T47D (cell line): ENCODE measurements at regions not wholly inside any gene's neighbourhood (a gene's known extent, or its start where the extent isn't known, plus 50 kb on each side); places are given as distances from the start of the nearest gene placed in this dataset.

Source experiments
- DNase-seq, 2 experiments: peaks; one replicate each; pipeline versions ENCODE4 v3.0.0 to v3.0.0-alpha.2; 2011 to 2012; ENCODE audit warnings: low read depth in 1 of 2, low spot score in 1 of 2
- JUND ChIP-seq: IDR thresholded peaks from 2 replicates; pipeline ENCODE4 v1.6.1; 2012; ENCODE audit warnings: low read depth
- in situ Hi-C: cut with HindIII; loops from 2 replicates; pipeline ENCODE4 v1.10.0; 2016; ENCODE audit warnings: low sequenced_read_pairs, low pct_unique_long_range_greater_than_20kb

DNA sequence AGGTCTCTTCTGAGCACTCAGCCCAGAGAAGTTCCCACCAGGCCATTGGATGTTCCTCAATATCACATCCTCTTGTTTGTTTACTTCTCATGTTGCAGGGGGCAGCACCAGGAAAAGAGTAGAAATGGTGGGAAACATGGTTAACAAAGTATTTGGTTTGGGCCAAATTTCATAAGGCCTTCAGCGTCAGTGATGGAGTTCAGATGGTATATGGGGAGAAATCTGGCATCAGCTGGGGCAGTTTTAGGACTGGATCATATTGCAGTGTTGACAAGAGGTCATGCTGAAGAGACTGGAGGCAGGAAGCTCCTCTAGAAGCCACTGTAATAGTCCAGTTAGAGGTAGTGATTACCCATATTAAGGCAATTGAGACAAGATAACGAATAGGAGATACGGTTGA lies 200.0 kb downstream of the WDR11 start:
- TF ChIP-seq JUND: no peak
- no peak for DNase-seq
- in situ Hi-C loops: no loop called here

DNA sequence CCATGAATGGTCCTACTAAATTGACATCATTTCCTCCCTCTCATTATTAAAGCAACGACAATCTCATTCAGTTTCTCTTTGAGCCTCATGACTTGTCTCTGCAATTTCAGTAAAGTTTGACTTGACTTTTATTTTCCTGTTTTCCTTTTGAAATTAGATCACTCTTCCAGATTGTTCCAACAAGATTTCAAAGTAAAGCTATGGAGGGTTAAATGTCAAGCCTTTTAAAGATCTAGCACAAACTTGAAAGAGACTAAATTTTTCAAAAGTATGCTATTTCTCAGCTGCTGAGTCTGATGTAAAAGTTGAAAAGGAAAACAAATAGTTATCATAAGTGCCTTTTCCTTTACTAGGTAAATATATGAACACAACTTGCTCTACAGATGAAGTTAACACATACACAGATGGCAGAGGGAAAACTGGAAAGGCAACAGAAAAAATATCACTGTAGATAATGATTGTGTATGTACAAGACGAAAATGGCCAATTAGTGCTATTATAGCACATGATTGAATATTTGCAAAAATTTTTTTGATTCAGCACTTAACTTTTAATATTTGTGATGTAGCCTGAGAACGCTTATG lies 200.6 kb downstream of the WDR11 start:
- no peak for DNase-seq
- in situ Hi-C loops: no loop called here
- no peak for TF ChIP-seq JUND

DNA sequence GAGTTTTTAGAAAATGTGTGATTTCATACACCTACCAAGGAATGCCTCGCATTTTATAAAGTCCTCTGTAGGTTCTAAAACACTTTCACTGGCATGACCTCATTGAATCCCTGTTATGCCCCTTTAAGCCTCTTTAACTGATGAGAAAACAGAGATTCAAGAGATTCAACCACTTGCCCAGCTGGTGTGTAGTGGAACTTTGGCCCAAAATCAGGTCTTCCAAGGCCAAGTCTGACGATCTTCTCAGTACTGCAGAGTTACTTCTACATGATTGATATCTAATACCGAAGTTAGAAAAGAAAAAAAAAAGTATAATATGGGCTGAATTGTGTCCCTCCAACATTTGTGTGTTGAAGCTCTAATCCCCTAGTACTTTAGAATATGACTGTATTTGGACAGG lies 202.0 kb downstream of the WDR11 start:
- in situ Hi-C loops: no loop called here
- TF ChIP-seq JUND: no peak
- DNase-seq: no peak

- no peak; the same call in 1 of the 2 replicates for TF ChIP-seq JUND
- peak in 1 of 2 experiments; percentile 19 for DNase-seq
These were observed 203.7 kb downstream of the WDR11 start for GRCh38 chr10:121054874-121055273.

DNA sequence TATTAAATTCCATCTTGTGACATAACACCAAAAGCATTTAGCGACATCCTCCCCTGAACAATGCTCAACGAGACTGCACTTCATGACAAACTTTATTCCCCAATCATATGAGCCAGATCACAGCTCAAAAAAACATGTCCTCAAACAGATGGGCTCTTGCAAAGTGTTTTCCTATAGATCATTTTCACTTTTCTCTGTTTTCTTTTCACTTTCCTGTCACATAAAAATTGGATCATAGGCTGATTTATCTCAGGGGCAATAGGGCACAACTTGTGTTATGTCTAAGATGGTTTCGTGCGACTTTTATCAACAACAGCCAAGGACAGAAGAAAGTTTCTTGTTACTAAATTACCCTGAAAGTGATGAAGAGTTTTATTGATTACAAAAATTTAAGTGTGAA lies 206.1 kb downstream of the WDR11 start:
- TF ChIP-seq JUND: no peak
- in situ Hi-C loops: no loop called here
- DNase-seq: no peak

More at GRCh38 chr10:121054874-121055273, 203.7 kb downstream of the WDR11 start:
- in situ Hi-C loops: no loop called here

GRCh38 chr10:121058082-121058481 lies 206.9 kb downstream of the WDR11 start:
- no peak for TF ChIP-seq JUND
- DNase-seq: no peak
- in situ Hi-C loops: no loop called here

DNA sequence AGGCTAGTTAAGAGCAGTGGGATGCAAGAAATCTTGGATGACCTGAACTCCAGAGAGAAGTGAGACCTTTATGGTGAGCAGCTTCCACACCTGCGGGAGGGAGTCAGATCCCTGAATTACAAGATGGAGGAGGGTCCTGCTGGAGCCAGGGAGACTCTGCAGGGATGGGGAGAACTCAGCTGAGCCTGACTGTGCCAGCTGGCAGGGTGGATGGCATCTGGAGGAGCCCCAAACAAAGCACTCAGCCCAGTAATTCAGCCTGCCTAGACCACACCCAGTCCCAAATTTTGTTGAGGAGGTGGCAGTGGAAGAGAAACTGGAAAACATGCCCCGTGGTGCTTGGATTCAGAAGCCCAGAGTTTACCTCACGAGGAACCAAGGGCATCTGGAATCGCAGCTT lies 208.2 kb downstream of the WDR11 start:
- TF ChIP-seq JUND: no peak
- in situ Hi-C loops: no loop called here
- no peak for DNase-seq

DNA sequence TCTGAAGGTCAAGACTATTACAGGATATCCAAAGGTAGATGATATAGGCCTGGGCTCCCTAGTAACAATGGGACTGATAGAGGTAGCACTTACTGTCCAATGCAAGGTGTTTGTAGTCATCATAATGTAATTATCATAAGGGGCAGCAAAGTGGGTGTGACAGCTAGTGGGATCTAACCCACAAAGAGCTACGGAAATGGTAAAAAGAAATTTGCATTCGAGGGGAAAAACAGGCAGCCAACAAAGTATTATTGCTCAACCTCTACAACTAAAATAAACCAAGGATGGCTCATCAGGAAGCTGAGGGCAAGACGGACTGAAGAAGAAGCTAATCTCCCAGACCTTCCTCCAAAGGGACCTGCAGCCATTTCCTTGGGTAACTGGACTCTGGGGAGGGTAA lies 211.0 kb downstream of the WDR11 start:
- DNase-seq: no peak
- in situ Hi-C loops: no loop called here
- TF ChIP-seq JUND: no peak

- in situ Hi-C loops: no loop called here
- no peak for DNase-seq
These were observed 212.6 kb downstream of the WDR11 start for GRCh38 chr10:121063744-121064143.

DNA sequence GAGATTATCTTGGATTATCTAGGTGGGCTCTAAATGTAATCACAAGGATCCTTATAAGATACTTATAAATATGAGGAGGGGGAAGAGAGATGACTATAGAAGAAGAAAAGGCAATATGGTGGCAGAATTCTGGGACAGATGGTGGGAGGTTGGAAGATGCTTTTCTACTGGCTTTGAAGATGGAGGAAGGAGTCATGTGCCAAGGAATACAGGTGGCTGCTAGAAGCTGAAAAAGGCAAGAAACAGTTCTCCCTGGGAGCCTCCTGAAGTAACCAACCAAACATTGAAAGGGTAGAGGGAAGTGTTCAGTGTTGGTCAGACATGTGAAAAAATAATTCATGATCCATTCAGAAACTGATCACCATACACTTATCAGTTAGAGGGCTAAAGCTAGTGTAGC lies 213.3 kb downstream of the WDR11 start:
- TF ChIP-seq JUND: no peak
- in situ Hi-C loops: no loop called here
- DNase-seq: no peak

More at GRCh38 chr10:121063744-121064143, 212.6 kb downstream of the WDR11 start:
- TF ChIP-seq JUND: no peak

DNA sequence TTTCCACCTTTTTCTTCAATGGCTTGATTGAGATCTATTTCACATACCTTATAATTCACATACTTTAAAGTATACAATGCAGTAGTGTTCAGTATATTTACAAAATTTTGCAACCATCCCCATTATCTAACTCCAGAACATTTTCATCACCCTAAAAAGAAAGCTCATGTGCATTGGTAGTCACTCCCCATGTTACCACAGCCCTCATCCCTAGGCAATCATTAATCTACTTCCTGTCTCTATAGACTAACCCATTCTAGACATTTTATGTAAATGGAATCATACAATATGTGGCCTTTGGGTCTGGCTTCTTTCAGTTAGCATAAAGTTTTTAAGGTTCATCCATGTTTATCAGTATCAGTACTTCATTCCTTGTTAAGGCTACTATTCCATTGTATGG lies 214.2 kb downstream of the WDR11 start:
- in situ Hi-C loops: no loop called here
- no peak for TF ChIP-seq JUND
- DNase-seq: no peak

DNA sequence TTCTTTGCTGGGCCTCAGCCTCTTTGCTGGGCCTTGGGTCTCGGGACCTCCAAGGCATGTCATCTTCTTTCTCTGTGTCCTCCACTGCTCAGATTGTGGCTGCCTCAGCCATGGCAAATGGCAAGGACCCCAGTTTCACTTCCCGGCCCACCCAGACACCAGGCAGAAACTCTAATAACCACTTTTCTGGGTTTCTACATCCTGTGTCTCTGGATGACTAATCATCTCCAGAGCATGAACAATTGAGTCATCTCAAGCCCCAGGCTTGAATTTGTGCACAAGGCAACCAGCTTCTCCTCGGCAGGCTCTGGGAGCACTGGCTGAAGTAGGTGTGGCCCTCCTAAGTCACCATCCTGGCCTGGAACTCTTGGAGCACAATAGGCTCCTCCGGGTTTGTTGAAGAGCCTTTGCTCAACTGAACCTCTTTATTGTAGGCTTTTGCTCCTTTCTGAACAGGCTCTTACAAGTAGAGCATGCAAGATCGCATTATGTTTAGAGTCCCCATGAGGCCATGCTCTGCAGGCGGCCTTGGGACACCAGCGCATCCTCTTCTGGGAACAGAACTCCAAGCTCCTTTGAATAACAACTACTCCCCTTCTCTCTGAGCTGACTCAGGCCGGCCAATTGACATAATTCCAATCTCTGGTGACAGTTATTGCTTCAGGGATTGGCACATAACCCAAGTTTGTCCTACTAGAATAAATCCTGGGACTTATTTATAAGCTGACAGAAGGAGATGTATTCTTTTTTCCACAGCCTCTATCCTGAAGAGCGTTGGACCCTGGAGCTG lies 218.1 kb downstream of the WDR11 start:
- in situ Hi-C loops: no loop called here
- no peak for TF ChIP-seq JUND
- DNase-seq: no peak

GRCh38 chr10:121070275-121071070 lies 219.3 kb downstream of the WDR11 start:
- TF ChIP-seq JUND: no peak
- in situ Hi-C loops: no loop called here
- DNase-seq: peak in 1 of 2 experiments; percentile 63
